ENCODE measurements at regions not wholly inside any gene's neighbourhood (a gene's known extent, or its start where the extent isn't known, plus 50 kb on each side); places are given as distances from the start of the nearest gene placed in this dataset.
"Not testable (repeated sequence)": the region's sequence is repeated elsewhere in the genome, so short reads cannot be mapped to it uniquely, and the experiment has no call there.

DNA sequence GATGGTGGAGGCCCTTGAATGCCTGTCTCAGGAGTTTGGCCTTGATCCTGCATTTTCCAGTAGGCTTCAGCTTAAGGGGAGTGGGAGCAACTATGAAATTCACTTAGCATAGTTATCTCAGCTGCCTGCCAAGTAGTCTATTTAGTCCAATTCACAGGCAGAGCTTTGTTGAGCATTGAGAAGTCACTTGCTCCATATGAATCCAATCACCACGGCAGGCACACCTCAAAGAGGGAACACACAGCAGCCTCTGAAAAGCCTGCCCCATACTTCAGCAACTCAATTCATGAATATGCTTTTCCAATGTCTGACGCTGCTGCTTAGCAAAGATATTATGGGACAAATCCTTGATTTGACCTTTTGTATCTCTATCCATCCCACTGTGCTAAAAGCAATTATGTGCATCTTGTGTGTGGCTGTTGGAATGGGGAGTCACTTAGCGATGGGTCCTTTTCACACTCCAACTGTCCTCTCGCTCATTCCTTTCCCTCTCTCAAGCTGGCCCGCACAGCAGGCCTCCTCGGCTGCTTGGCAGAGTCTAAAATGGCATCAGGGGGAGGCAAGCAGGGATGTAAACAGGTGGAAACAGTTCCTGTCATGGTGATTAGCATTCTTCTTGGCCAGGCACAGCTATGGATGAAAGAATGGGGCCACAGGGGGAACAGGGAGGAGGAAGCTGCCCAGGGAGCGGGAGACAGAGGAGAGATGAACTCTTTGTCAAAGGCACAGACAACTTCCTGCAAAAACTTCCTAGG is 56.0 kb upstream of the LRPPRC start:
- Histone ChIP-seq H3K36me3 (no peaks in the 10 kb centered on the region), H3K4me1 (replicated peaks) (no peaks in the 10 kb centered on the region), H3K4me3 (no peak overlapping the region), H3K27ac (no peak overlapping the region), H3K9me3 (replicated peaks) (no peaks in the 10 kb centered on the region), H3K27me3 (replicated peaks) (no peaks in the 10 kb centered on the region)
- DNase-seq (ENCODE audit: low read depth in 1 of 2, low spot score in 2 of 2), result no peak

DNA sequence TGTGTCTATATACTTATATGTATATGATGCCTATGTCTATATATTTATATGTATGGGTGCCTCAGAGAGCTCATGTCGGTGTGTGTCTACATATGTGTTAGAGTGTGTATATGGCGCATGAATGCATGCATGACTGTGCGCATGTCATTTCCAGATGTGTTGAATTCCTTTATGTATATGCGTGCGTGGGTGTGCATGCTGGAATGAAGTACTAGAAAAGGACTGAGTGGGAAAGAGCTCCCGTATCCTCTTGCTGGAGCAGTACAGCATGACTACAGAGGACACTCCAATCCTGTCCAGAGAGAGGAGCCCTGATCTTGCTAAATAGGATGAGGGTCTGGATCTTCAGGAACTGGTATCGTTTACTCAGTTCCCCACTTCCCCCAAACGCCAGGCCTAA is 56.8 kb upstream of the LRPPRC start:
- no peaks in the 10 kb centered on the region for H3K9me3 ChIP-seq (replicated peaks)
- H3K27ac ChIP-seq, result no peak overlapping the region
- H3K4me1 ChIP-seq (replicated peaks), result no peaks in the 10 kb centered on the region
- H3K27me3 ChIP-seq (replicated peaks), result no peaks in the 10 kb centered on the region
- no peak overlapping the region for H3K4me3 ChIP-seq
- H3K36me3 ChIP-seq, result no peaks in the 10 kb centered on the region
- DNase-seq (ENCODE audit: low read depth in 1 of 2, low spot score in 2 of 2), result no peak

DNA sequence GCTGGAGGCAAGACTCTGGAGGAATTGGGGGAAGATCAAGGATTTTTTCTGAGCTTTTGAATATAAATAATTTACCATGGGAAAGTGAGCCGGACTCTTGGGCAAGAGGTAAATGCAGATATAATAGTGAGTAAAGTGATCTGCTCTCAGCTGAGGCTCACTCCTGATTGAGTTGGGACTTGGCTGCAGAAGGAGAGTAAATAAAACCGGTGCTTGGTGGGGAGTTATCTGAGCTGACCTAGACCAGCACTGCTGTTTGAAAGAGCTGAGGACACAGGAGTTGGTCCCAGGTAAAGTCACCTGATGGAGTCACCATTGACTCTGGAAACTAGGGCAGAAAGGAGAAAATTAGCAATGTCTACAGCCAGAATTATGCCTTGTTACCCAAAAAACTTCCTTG is 57.3 kb upstream of the LRPPRC start:
- DNase-seq (ENCODE audit: low read depth in 1 of 2, low spot score in 2 of 2), result no peak
- Histone ChIP-seq H3K27ac (no peak overlapping the region), H3K36me3 (no peaks in the 10 kb centered on the region), H3K4me1 (replicated peaks) (no peaks in the 10 kb centered on the region), H3K27me3 (replicated peaks) (no peaks in the 10 kb centered on the region), H3K9me3 (replicated peaks) (no peaks in the 10 kb centered on the region), H3K4me3 (no peak overlapping the region)

DNA sequence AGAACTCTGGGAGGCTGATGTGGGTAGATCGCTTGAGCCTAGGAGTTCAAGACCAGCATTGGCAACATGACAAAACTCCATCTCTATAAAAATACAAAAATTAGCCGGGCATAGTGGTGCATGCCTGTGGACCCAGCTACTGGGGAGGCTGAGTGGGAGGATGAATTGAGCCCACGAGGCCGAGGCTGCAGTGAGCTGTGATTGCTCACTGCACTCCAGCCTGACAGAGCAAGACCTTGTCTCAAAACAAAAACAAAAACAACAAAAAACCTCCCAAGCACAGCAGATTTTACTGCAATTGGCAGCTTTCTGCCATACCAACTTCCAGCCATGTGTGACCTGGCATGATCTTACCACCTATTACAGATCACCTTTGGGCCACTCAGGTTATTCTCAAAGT is 57.7 kb upstream of the LRPPRC start:
- no peaks in the 10 kb centered on the region for H3K27me3 ChIP-seq (replicated peaks)
- H3K4me3 ChIP-seq, result no peak overlapping the region
- no peak overlapping the region for H3K27ac ChIP-seq
- no peaks in the 10 kb centered on the region for H3K4me1 ChIP-seq (replicated peaks)
- no peak for DNase-seq (ENCODE audit: low read depth in 1 of 2, low spot score in 2 of 2)
- no peaks in the 10 kb centered on the region for H3K36me3 ChIP-seq
- H3K9me3 ChIP-seq (replicated peaks), result no peaks in the 10 kb centered on the region

DNA sequence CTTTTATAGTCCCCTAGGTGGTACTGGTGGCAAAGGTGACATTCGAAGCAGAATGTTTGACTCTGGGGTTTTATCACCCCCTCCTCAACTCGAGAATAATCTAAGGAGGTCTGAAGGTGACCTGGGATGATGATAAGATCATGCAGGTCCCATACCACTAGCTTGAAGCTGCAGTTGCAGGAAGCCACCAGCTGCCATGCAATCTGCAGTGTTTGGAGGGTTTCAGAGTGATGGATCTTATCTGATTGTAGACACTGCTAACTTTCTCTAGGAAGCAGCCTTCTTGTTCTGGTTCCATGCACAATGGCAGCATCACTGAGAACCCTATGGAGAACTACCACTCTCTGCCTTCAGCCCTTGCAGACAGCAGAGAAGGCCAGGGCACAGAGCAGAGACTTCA is 59.4 kb upstream of the LRPPRC start:
- no peak for DNase-seq (ENCODE audit: low read depth in 1 of 2, low spot score in 2 of 2)
- Histone ChIP-seq H3K27ac (no peak overlapping the region), H3K9me3 (replicated peaks) (no peaks in the 10 kb centered on the region; the same call in 1 of the 2 replicates), H3K36me3 (no peaks in the 10 kb centered on the region), H3K27me3 (replicated peaks) (no peaks in the 10 kb centered on the region), H3K4me3 (no peak overlapping the region), H3K4me1 (replicated peaks) (no peaks in the 10 kb centered on the region)

DNA sequence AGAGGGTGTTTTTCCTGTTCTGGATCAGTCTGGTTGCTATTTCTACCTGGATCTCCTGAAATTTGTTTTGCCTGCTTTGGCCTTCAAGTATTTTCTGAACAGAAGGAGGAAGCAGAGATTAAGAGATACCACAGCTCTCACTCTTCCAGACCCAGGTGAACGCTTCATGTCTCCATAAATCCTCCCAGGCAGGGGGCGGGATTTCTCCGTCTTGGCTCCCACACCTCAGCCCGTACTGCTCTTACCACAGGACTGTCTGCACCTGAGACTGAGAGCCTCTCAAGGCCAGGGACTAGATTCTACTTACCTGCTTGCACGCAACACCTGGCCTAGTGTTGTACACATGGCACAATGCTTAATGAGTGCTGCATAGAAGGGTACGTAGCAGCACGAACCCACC is 59.9 kb upstream of the LRPPRC start:
- H3K9me3 ChIP-seq (replicated peaks), result no peaks in the 10 kb centered on the region; the same call in 1 of the 2 replicates
- H3K27me3 ChIP-seq (replicated peaks), result no peaks in the 10 kb centered on the region
- no peak for DNase-seq (ENCODE audit: low read depth in 1 of 2, low spot score in 2 of 2)
- H3K36me3 ChIP-seq, result no peaks in the 10 kb centered on the region
- H3K27ac ChIP-seq, result no peak overlapping the region
- H3K4me3 ChIP-seq, result no peak overlapping the region
- H3K4me1 ChIP-seq (replicated peaks), result no peaks in the 10 kb centered on the region

DNA sequence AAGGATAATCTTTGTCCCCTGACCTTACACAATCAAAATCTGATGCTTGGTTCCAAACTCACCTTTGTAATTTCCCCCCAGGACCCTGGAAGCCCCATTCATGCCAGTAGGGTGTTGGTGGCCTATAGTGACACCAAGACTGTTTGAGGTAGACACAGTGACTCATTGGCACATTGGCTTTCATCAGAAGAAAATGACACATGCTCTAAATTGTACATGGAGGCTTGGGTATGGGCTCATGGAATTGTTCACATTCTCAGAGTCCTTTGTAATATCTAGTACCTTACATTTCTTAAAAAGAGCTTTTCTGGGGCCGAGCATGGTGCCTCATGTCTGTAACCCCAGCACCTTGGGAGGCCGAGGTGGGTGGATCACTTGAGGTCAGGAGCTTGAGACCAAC is 61.2 kb upstream of the LRPPRC start:
- Histone ChIP-seq H3K27ac (no peak overlapping the region), H3K36me3 (no peaks in the 10 kb centered on the region), H3K4me1 (replicated peaks) (no peaks in the 10 kb centered on the region), H3K4me3 (no peak overlapping the region), H3K27me3 (replicated peaks) (no peaks in the 10 kb centered on the region), H3K9me3 (replicated peaks) (no peaks in the 10 kb centered on the region; the same call in 1 of the 2 replicates)
- no peak for DNase-seq (ENCODE audit: low read depth in 1 of 2, low spot score in 2 of 2)

DNA sequence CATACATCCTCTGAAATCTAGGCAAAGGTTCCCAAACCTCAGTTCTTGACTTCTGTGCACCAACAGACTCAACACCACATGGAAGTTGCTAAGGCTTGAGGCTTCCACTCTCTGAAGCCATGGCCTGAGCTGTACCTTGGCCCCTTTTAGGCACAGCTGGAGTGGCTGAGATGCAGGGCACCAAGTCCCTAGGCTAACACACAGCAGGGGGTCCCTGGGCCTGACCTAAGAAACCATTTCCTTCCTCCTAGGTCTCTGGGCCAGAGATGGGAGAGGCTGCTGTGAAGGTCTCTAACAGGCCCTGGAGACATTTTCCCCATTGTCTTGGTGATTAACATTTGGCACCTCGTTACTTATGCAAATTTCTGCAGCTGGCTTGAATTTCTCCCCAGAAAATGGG is 64.5 kb upstream of the LRPPRC start:
- not testable (repeated sequence) for H3K27ac ChIP-seq; H3K27me3 ChIP-seq (replicated peaks); H3K9me3 ChIP-seq (replicated peaks); H3K4me1 ChIP-seq (replicated peaks); H3K36me3 ChIP-seq; H3K4me3 ChIP-seq; DNase-seq (ENCODE audit: low read depth in 1 of 2, low spot score in 2 of 2)

DNA sequence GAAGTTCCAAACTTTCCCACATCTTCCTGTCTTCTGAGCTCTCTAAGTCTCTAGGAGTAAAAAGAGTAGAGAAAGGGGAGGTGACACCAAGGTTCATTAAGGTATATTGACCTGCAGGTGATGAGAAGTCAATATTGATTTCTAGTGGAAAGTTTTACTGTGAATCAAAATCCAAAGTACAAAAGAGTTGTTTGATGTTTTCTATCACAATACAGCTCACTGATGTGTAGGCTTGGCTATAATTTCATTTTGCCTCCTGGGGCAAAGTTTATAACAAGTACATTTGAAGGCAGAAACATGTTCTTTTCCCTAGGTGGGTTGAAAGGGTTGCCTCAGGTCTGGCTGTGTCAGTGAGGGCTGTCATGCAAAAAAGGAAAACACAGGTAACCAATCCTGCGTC is 65.2 kb upstream of the LRPPRC start:
- Histone ChIP-seq H3K27me3 (replicated peaks) (no peaks in the 10 kb centered on the region), H3K27ac (no peak overlapping the region), H3K9me3 (replicated peaks) (no peaks in the 10 kb centered on the region; the same call in 1 of the 2 replicates), H3K4me1 (replicated peaks) (no peaks in the 10 kb centered on the region), H3K36me3 (no peaks in the 10 kb centered on the region), H3K4me3 (no peak overlapping the region)
- no peak for DNase-seq (ENCODE audit: low read depth in 1 of 2, low spot score in 2 of 2)

DNA sequence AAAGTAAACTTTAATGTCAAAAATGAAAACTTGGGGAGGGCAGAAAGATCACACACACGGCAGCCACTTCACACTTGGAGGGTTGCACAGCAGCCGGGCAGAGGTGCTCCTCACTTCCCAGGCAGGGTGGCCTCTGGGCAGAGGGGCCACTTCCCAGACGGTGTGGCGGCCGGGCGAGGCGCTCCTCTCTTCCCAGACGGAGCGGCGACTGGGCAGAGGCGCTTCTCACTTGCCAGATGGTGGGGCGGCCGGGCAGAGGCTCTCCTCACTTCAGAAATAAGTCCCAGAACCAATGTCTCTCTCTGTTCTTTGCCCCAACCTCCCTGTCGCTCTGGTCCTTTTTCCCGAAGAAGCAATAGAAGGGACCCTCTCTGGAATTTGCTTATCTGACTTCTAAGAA is 65.7 kb upstream of the LRPPRC start:
- H3K9me3 ChIP-seq (replicated peaks), result no peaks in the 10 kb centered on the region; the same call in 1 of the 2 replicates
- no peaks in the 10 kb centered on the region for H3K4me1 ChIP-seq (replicated peaks)
- H3K36me3 ChIP-seq, result no peaks in the 10 kb centered on the region
- H3K27ac ChIP-seq, result no peak overlapping the region
- no peak for DNase-seq (ENCODE audit: low read depth in 1 of 2, low spot score in 2 of 2)
- no peak overlapping the region for H3K4me3 ChIP-seq
- no peaks in the 10 kb centered on the region for H3K27me3 ChIP-seq (replicated peaks)

DNA sequence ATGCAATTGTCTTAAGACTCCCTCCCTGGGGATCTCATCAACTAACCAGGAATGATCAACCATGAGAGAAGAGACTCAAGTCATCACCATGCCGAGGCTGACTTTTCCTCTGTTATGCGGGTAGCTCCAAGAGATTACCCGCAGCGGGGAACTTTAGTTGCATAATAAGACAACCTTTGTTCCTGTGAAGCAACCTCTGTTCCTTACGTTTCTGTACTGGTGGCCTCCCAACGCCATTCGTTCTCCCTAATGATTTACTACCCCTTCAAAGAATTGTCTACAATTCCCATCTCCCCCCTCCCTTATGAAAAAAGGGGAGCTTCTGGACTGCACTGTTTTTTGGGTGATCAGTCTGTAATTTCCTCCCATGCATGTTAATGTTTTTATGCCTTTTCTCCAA is 66.1 kb upstream of the LRPPRC start:
- Histone ChIP-seq H3K9me3 (replicated peaks) (no peaks in the 10 kb centered on the region; the same call in 1 of the 2 replicates), H3K4me1 (replicated peaks) (no peaks in the 10 kb centered on the region), H3K27me3 (replicated peaks) (no peaks in the 10 kb centered on the region), H3K36me3 (no peaks in the 10 kb centered on the region), H3K27ac (no peak overlapping the region), H3K4me3 (no peak overlapping the region)
- no peak for DNase-seq (ENCODE audit: low read depth in 1 of 2, low spot score in 2 of 2)

DNA sequence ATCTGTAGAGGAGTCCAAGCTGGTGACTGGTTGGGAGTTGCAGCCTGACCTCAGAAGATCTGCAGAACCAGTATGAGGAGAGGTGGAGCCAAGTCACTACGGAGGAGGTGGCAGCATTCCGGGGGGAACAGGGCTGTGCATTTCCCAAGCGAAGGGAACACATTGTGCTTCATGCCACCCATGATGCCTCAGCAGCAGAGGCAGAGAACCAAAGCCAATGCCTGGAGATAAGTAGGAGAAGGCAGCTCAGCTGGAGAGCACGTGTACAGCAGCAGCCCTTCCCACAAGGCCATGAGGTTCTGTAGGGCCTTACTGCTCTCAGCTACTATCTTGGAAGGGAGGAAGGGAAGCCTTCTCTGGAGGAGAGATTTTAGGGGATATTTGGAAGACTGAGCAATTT is 67.2 kb upstream of the LRPPRC start:
- DNase-seq (ENCODE audit: low read depth in 1 of 2, low spot score in 2 of 2), result no peak
- Histone ChIP-seq H3K9me3 (replicated peaks) (no peaks in the 10 kb centered on the region; the same call in 1 of the 2 replicates), H3K36me3 (no peaks in the 10 kb centered on the region), H3K4me3 (no peak overlapping the region), H3K27ac (no peak overlapping the region), H3K4me1 (replicated peaks) (no peaks in the 10 kb centered on the region), H3K27me3 (replicated peaks) (no peaks in the 10 kb centered on the region)

DNA sequence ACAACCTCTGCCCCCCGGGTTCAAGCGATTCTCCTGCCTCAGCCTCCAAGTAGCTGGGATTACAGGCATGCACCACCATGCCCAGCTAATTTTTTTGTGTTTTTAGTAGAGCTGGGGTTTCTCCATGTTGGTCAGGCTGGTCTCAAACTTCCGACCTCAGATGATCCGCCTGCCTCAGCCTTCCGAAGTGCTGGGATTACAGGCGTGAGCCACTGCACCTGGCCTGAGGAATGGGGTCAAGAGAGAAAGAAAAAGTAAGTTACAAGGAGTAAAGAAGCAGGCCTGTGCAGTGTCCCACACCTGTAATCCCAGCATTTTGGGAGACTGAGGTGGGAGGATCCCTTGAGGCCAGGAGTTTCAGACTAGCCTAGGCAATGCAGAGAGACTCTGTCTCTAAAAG is 68.5 kb upstream of the LRPPRC start:
- not testable (repeated sequence) for H3K27ac ChIP-seq; DNase-seq (ENCODE audit: low read depth in 1 of 2, low spot score in 2 of 2)

DNA sequence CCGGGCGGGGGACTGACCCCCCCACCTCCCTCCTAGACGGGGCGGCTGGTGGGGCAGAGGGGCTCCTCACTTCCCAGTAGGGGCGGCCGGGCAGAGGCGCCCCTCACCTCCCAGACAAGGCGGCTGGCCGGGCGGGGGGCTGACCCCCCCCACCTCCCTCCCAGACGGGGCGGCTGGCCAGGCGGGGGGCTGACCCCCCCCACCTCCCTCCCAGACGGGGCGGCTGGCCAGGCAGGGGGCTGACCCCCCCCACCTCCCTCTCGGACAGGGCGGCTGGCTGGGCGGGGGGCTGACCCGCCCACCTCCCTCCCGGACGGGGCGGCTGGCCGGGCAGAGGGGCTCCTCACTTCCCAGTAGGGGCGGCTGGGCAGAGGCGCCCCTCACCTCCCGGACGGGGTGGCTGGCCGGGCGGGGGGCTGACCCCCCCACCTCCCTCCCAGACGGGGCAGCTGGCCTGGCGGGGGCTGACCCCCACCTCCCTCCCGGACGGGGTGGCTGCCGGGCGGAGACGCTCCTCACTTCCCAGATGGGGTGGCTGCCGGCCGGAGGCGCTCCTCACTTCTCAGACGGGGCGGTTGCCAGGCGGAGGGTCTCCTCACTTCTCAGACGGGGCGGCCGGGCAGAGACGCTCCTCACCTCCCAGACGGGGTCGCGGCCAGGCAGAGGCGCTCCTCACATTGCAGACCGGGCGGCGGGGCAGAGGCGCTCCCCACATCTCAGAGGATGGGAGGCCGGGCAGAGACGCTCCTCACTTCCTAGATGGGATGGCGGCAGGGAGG is 71.4 kb upstream of the LRPPRC start:
- not testable (repeated sequence) for H3K4me3 ChIP-seq; DNase-seq (ENCODE audit: low read depth in 1 of 2, low spot score in 2 of 2)

More for the DNA sequence above, 68.5 kb upstream of the LRPPRC start:
- H3K36me3 ChIP-seq; H3K9me3 ChIP-seq (replicated peaks); H3K4me1 ChIP-seq (replicated peaks); H3K27me3 ChIP-seq (replicated peaks); H3K4me3 ChIP-seq: not testable (repeated sequence)

More for the DNA sequence above, 71.4 kb upstream of the LRPPRC start:
- not testable (repeated sequence) for H3K9me3 ChIP-seq (replicated peaks); H3K27ac ChIP-seq; H3K36me3 ChIP-seq; H3K27me3 ChIP-seq (replicated peaks); H3K4me1 ChIP-seq (replicated peaks)
